GM18505 (cell line): ENCODE measurements at regions not wholly inside any gene's neighbourhood (a gene's known extent, or its start where the extent isn't known, plus 50 kb on each side); places are given as distances from the start of the nearest gene placed in this dataset.
"Not testable (repeated sequence)": the region's sequence is repeated elsewhere in the genome, so short reads cannot be mapped to it uniquely, and the experiment has no call there.

Experiments used
- ATAC-seq: cut with Tn5 transposase; IDR thresholded peaks from one replicate; pipeline ENCODE4 v1.9.1; 2021; ENCODE audit not compliant: unreplicated experiment
- POLR2A ChIP-seq: IDR thresholded peaks from 4 replicates; pipeline ENCODE4 v1.6.1; 2011; ENCODE audit warnings: borderline replicate concordance; ENCODE audit not compliant: insufficient read depth, insufficient read length; ENCODE audit errors: extremely low read depth

GRCh38 chr12:131309700-131310099, 356.0 kb downstream of the ADGRD1 start:
- no peak for ATAC-seq
- TF ChIP-seq POLR2A = no peak

- not testable (repeated sequence) for ATAC-seq
Observed at GRCh38 chr12:131310227-131310969, 356.7 kb downstream of the ADGRD1 start.

GRCh38 chr12:131311279-131311722, 357.6 kb downstream of the ADGRD1 start:
- ATAC-seq = not testable (repeated sequence)

GRCh38 chr12:131311764-131312163, 358.1 kb downstream of the ADGRD1 start:
- TF ChIP-seq POLR2A = no peak
- ATAC-seq = no peak

- not testable (repeated sequence) for ATAC-seq
Observed at GRCh38 chr12:131312382-131312781, 358.7 kb downstream of the ADGRD1 start.

- ATAC-seq = no peak
- no peak for TF ChIP-seq POLR2A
Observed at GRCh38 chr12:131312793-131313545, 359.3 kb downstream of the ADGRD1 start.

GRCh38 chr12:131313635-131314034, 359.9 kb downstream of the ADGRD1 start:
- TF ChIP-seq POLR2A = no peak
- no peak for ATAC-seq

- ATAC-seq = no peak
- no peak for TF ChIP-seq POLR2A
Observed at GRCh38 chr12:131314524-131315090, 360.9 kb downstream of the ADGRD1 start.

- no peak for TF ChIP-seq POLR2A
- no peak for ATAC-seq
Observed at GRCh38 chr12:131315601-131316000, 361.9 kb downstream of the ADGRD1 start.

GRCh38 chr12:131316388-131316787, 362.7 kb downstream of the ADGRD1 start:
- no peak for TF ChIP-seq POLR2A

GRCh38 chr12:131318045-131318685, 364.5 kb downstream of the ADGRD1 start:
- TF ChIP-seq POLR2A = no peak
- ATAC-seq = no peak

More at GRCh38 chr12:131316388-131316787, 362.7 kb downstream of the ADGRD1 start:
- no peak for ATAC-seq

- ATAC-seq = no peak
- TF ChIP-seq POLR2A = no peak
Observed at GRCh38 chr12:131321988-131322387, 368.3 kb downstream of the ADGRD1 start.

- not testable (repeated sequence) for ATAC-seq
Observed at GRCh38 chr12:131322460-131322859, 368.8 kb downstream of the ADGRD1 start.

GRCh38 chr12:131323879-131324278, 370.2 kb downstream of the ADGRD1 start:
- TF ChIP-seq POLR2A = no peak
- no peak for ATAC-seq
